Ascending aorta (tissue), 2 donors: ENCODE measurements at regions not wholly inside any gene's neighbourhood (a gene's known extent, or its start where the extent isn't known, plus 50 kb on each side); places are given as distances from the start of the nearest gene placed in this dataset.

Experiments used
- DNase-seq, 2 donors: peaks; one replicate each; pipeline ENCODE4 v3.0.0-alpha.2; 2019; ENCODE audit warnings: low spot score in 2 of 2
- H3K27ac ChIP-seq, 2 donors: fragments of 200-600 bp; sonication (generic); one replicate each; pipeline ENCODE4 v1.5.1; 2016 to 2017; ENCODE audit warnings: mild to moderate bottlenecking in 1 of 2
- H3K27me3 ChIP-seq: fragments of 200-600 bp; sonication (generic); one replicate; pipeline ENCODE4 v1.5.1; 2017
- H3K36me3 ChIP-seq, 2 donors: fragments of 200-600 bp; sonication (generic); one replicate each; pipeline ENCODE4 v1.5.1; 2016
- H3K4me1 ChIP-seq, 2 donors: fragments of 200-600 bp; sonication (generic); one replicate each; pipeline ENCODE4 v1.5.1; 2016 to 2017; ENCODE audit warnings: mild to moderate bottlenecking in 1 of 2
- H3K4me3 ChIP-seq, 2 donors: fragments of 200-600 bp; sonication (generic); one replicate each; pipeline ENCODE4 v1.5.1; 2016 to 2017; ENCODE audit warnings: mild to moderate bottlenecking in 1 of 2
- H3K9me3 ChIP-seq, 2 donors: fragments of 200-600 bp; sonication (generic); one replicate each; pipeline ENCODE4 v1.5.1; 2016
- CTCF ChIP-seq, 3 experiments: fragments of 200-600 bp in 2 of 3; fragments of 450-650 bp in 1 of 3; sonication (generic) in 2 of 3; IDR thresholded peaks; one replicate each; pipeline ENCODE4 v1.5.1; 2016 to 2019; ENCODE audit warnings: antibody characterized with exemption in 3 of 3, mild to moderate bottlenecking in 1 of 3, moderate library complexity in 1 of 3
- intact Hi-C: fragments of 100-400 bp; cut with DNase I; formaldehyde crosslinking; loops from one replicate; pipeline ENCODE4 v1.15.1; 2023

- intact Hi-C loops: no loop called here
Observed at GRCh38 chr5:125969011-125969813, 454.0 kb upstream of the GRAMD2B start.

GRCh38 chr5:125969814-125970171 is 453.4 kb upstream of the GRAMD2B start:
- no peak for TF ChIP-seq CTCF (IDR thresholded peaks at IDR 0.05)
- no peak overlapping the region for H3K4me3 ChIP-seq
- no peaks in the 10 kb centered on the region for H3K4me1 ChIP-seq
- DNase-seq: no peak
- intact Hi-C loops: no loop called here
- H3K36me3 ChIP-seq: no peaks in the 10 kb centered on the region
- H3K27ac ChIP-seq: no peak overlapping the region
- H3K9me3 ChIP-seq: no peaks in the 10 kb centered on the region
- no peaks in the 10 kb centered on the region for H3K27me3 ChIP-seq

More at GRCh38 chr5:125969011-125969813, 454.0 kb upstream of the GRAMD2B start:
- Histone ChIP-seq H3K4me1 (no peaks in the 10 kb centered on the region), H3K36me3 (no peaks in the 10 kb centered on the region), H3K9me3 (no peaks in the 10 kb centered on the region), H3K4me3 (no peak overlapping the region), H3K27ac (no peak overlapping the region), H3K27me3 (no peaks in the 10 kb centered on the region)
- DNase-seq: no peak
- TF ChIP-seq CTCF (IDR thresholded peaks at IDR 0.05): no peak

- Histone ChIP-seq H3K4me1 (no peaks in the 10 kb centered on the region), H3K36me3 (no peaks in the 10 kb centered on the region), H3K27ac (no peak overlapping the region), H3K4me3 (no peak overlapping the region), H3K9me3 (no peaks in the 10 kb centered on the region), H3K27me3 (no peaks in the 10 kb centered on the region)
- intact Hi-C loops: no loop called here
- no peak for TF ChIP-seq CTCF (IDR thresholded peaks at IDR 0.05)
- no peak for DNase-seq
Observed at GRCh38 chr5:125970631-125971307, 452.4 kb upstream of the GRAMD2B start.

GRCh38 chr5:125972706-125973105 is 450.5 kb upstream of the GRAMD2B start:
- Histone ChIP-seq H3K27me3 (no peaks in the 10 kb centered on the region), H3K9me3 (no peaks in the 10 kb centered on the region), H3K36me3 (no peaks in the 10 kb centered on the region), H3K4me3 (no peak overlapping the region), H3K27ac (no peak overlapping the region), H3K4me1 (no peaks in the 10 kb centered on the region)
- no peak for TF ChIP-seq CTCF (IDR thresholded peaks at IDR 0.05)
- intact Hi-C loops: no loop called here
- no peak for DNase-seq

- Histone ChIP-seq H3K36me3 (no peaks in the 10 kb centered on the region), H3K4me1 (no peaks in the 10 kb centered on the region), H3K27ac (no peak overlapping the region), H3K4me3 (no peak overlapping the region), H3K9me3 (no peaks in the 10 kb centered on the region), H3K27me3 (no peaks in the 10 kb centered on the region)
- intact Hi-C loops: no loop called here
- DNase-seq: no peak
- no peak for TF ChIP-seq CTCF (IDR thresholded peaks at IDR 0.05)
Observed at GRCh38 chr5:125974679-125975078, 448.5 kb upstream of the GRAMD2B start.
